OCI-LY7 (cell line): ENCODE measurements at regions not wholly inside any gene's neighbourhood (a gene's known extent, or its start where the extent isn't known, plus 50 kb on each side); places are given as distances from the start of the nearest gene placed in this dataset.

Experiments used
- CTCF ChIP-seq: fragments of 200-600 bp; sonication (generic); conservative IDR thresholded peaks from 2 replicates; pipeline ENCODE4 v1.5.1; 2014; ENCODE audit warnings: mild to moderate bottlenecking, antibody characterized with exemption, low read length, moderate library complexity, mixed read lengths
- EZH2phosphoT487 ChIP-seq: fragments of 200-600 bp; sonication (generic); IDR thresholded peaks from 2 replicates; pipeline ENCODE4 v1.6.1; 2018; ENCODE audit warnings: low read depth, borderline replicate concordance, mild to moderate bottlenecking, mixed run types, antibody characterized with exemption, low read length, moderate library complexity, mixed read lengths

DNA sequence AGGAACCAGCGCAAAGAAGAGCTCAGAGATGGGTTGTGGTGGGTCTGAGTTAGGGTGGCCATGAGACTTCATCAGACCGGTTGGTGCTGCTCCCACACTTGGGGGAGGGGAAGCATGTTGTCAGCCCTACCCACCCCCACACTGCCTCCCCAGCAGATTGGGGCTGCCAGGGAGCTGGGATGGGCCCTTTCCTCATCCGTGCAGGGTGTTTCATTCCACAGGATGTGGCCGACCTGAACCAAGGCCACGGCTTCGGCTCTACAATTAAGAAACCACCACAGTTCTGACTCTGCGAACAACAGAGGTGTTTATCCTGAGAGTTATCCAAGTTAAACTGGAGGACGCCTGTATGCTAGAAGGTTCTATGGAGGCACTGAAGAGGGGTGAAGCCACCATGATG lies 171.2 kb downstream of the ETS2 start:
- TF ChIP-seq CTCF (no peak), EZH2phosphoT487 (no peak)
